CD4-positive, alpha-beta T cell (primary cell): ENCODE measurements at regions not wholly inside any gene's neighbourhood (a gene's known extent, or its start where the extent isn't known, plus 50 kb on each side); places are given as distances from the start of the nearest gene placed in this dataset.

Experiments used
- ATAC-seq: fragments of 200-7000 bp; cut with Tn5 transposase; one replicate; pipeline ENCODE4 v1.10.0; 2022; ENCODE audit warnings: mild to moderate bottlenecking; ENCODE audit not compliant: poor library complexity
- CTCF ChIA-PET: fragments of 350-600 bp; sonication (Branson Sonifier 250); formaldehyde crosslinking; loops from one replicate; lab custom pipeline; 2021; ENCODE audit warnings: antibody characterized with exemption, inconsistent platforms; lab: Charles Lee
- POLR2A ChIA-PET: fragments of 350-600 bp; sonication (Branson Sonifier 250); formaldehyde crosslinking; loops from one replicate; lab custom pipeline; 2021; ENCODE audit warnings: antibody characterized with exemption, inconsistent platforms; lab: Charles Lee
- DNase-seq, 14 experiments: peaks; one replicate each; pipeline ENCODE4 v3.0.0-alpha.2; 2013 to 2020; ENCODE audit warnings: mixed read lengths in 2 of 14
- H3K27ac ChIP-seq, 2 donors: one replicate each; pipeline versions ENCODE4 v1.5.1 to v1.7.0; 2013; ENCODE audit warnings: low read length in 2 of 2, low read depth in 1 of 2, mild to moderate bottlenecking in 1 of 2
- H3K27me3 ChIP-seq, 2 experiments: 1 replicate in 1 of 2; 2 replicates in 1 of 2; pipeline versions ENCODE4 v1.6.1 to v1.7.0; 2013; ENCODE audit warnings: low read length in 2 of 2, control low read depth in 1 of 2, mild to moderate bottlenecking in 1 of 2, moderate library complexity in 1 of 2; ENCODE audit not compliant: insufficient read depth in 2 of 2, control insufficient read depth in 1 of 2
- H3K36me3 ChIP-seq: one replicate; pipeline ENCODE4 v1.6.1; 2013; ENCODE audit warnings: low read length, control low read depth; ENCODE audit not compliant: insufficient read depth
- H3K4me1 ChIP-seq: one replicate; pipeline ENCODE4 v1.6.1; 2013; ENCODE audit warnings: low read length, control low read depth; ENCODE audit not compliant: insufficient read depth
- H3K4me3 ChIP-seq: one replicate; pipeline ENCODE4 v1.5.1; 2013; ENCODE audit warnings: mild to moderate bottlenecking, low read length, moderate library complexity
- H3K9me3 ChIP-seq, 2 experiments: 1 replicate in 1 of 2; 2 replicates in 1 of 2; pipeline versions ENCODE4 v1.6.1 to v1.7.0; 2013; ENCODE audit warnings: low read length in 2 of 2, mild to moderate bottlenecking in 2 of 2, control low read depth in 1 of 2, moderate library complexity in 1 of 2; ENCODE audit not compliant: control insufficient read depth in 1 of 2, insufficient read depth in 1 of 2
- H3K27ac Mint-ChIP-seq: one replicate; pipeline ENCODE4 v1.8.0; 2020; ENCODE audit warnings: mixed read lengths
- H3K27me3 Mint-ChIP-seq: one replicate; pipeline ENCODE4 v1.8.0; 2021; ENCODE audit warnings: mixed read lengths
- H3K36me3 Mint-ChIP-seq: one replicate; pipeline ENCODE4 v1.8.0; 2021; ENCODE audit warnings: low read depth, mixed read lengths
- H3K4me1 Mint-ChIP-seq: one replicate; pipeline ENCODE4 v1.8.0; 2021; ENCODE audit warnings: low read depth, mixed read lengths
- H3K4me3 Mint-ChIP-seq: one replicate; pipeline ENCODE4 v1.8.0; 2020; ENCODE audit warnings: mild to moderate bottlenecking, mixed read lengths
- H3K9me3 Mint-ChIP-seq: one replicate; pipeline ENCODE4 v1.8.0; 2020; ENCODE audit warnings: mixed read lengths
- CTCF ChIP-seq: fragments of 200-600 bp; IDR thresholded peaks from one replicate; pipeline ENCODE4 v1.8.0; 2022; ENCODE audit warnings: antibody characterized with exemption, mild to moderate bottlenecking
- intact Hi-C, 2 experiments: fragments of 100-400 bp; cut with DNase I in 1 of 2; cut with micrococcal nuclease in 1 of 2; formaldehyde crosslinking; loops; one replicate each; pipeline versions ENCODE4 v1.15.1 to v1.9.0; 2023 to 2025; cut with DNase I, micrococcal nuclease

- H3K27me3 Mint-ChIP-seq, result peaks cover 6% of the 10 kb centered on the region
- H3K9me3 Mint-ChIP-seq, result no peaks in the 10 kb centered on the region
- H3K4me3 Mint-ChIP-seq, result no peak overlapping the region
- H3K27ac Mint-ChIP-seq, result no peak overlapping the region
- peaks cover 0 to 9% of the 10 kb centered on the region in 2 experiments for H3K9me3 ChIP-seq
- no peak overlapping the region for H3K27ac ChIP-seq
- H3K36me3 ChIP-seq, result no peaks in the 10 kb centered on the region
- POLR2A ChIA-PET, result no interaction called here
- DNase-seq (no peak), ATAC-seq (no peak)
- peaks cover 4 to 6% of the 10 kb centered on the region in 2 experiments for H3K27me3 ChIP-seq
- intact Hi-C loops, result no loop called here
- CTCF ChIA-PET, result no interaction called here
- H3K4me3 ChIP-seq, result no peak overlapping the region
- no peaks in the 10 kb centered on the region for H3K36me3 Mint-ChIP-seq
- H3K4me1 Mint-ChIP-seq, result no peaks in the 10 kb centered on the region
- TF ChIP-seq CTCF, result no peak
- H3K4me1 ChIP-seq, result no peaks in the 10 kb centered on the region
Observed at GRCh38 chr2:121947674-121948073, 192.2 kb downstream of the TSN start.

- no peak for ATAC-seq
- Mint-ChIP-seq H3K4me1 (no peaks in the 10 kb centered on the region), H3K27ac (no peak overlapping the region), H3K4me3 (no peak overlapping the region), H3K36me3 (no peaks in the 10 kb centered on the region), H3K27me3 (peaks cover 6% of the 10 kb centered on the region), H3K9me3 (no peaks in the 10 kb centered on the region)
- intact Hi-C loops, result no loop called here
- POLR2A ChIA-PET, result interaction anchor here (0.6 kb wide), 1 partner anchor 15 kb away, joined by 3 read pairs; no protein-coding TSS in a partner anchor
- H3K27ac ChIP-seq, result no peak overlapping the region
- no peak overlapping the region for H3K4me3 ChIP-seq
- DNase-seq, result no peak
- no peak for TF ChIP-seq CTCF
- no peaks in the 10 kb centered on the region for H3K4me1 ChIP-seq
- H3K36me3 ChIP-seq, result no peaks in the 10 kb centered on the region
- H3K27me3 ChIP-seq, result peaks cover 5 to 7% of the 10 kb centered on the region in 2 experiments
- H3K9me3 ChIP-seq, result peaks cover 0 to 10% of the 10 kb centered on the region in 2 experiments
- CTCF ChIA-PET, result interaction anchor here (1.6 kb wide), 1 partner anchor 26 kb away, joined by 3 read pairs; no protein-coding TSS in a partner anchor
Observed at GRCh38 chr2:121949271-121949670, 193.8 kb downstream of the TSN start.

- no peaks in the 10 kb centered on the region for H3K36me3 ChIP-seq
- Mint-ChIP-seq H3K27ac (no peak overlapping the region), H3K4me3 (no peak overlapping the region), H3K27me3 (peaks cover 9% of the 10 kb centered on the region), H3K36me3 (no peaks in the 10 kb centered on the region), H3K9me3 (no peaks in the 10 kb centered on the region), H3K4me1 (no peaks in the 10 kb centered on the region)
- ATAC-seq (no peak), DNase-seq (no peak)
- no peak overlapping the region for H3K27ac ChIP-seq
- ChIA-PET CTCF (no interaction called here), POLR2A (no interaction called here)
- TF ChIP-seq CTCF, result no peak
- intact Hi-C loops, result no loop called here
- H3K4me3 ChIP-seq, result no peak overlapping the region
- peaks cover 0 to 13% of the 10 kb centered on the region in 2 experiments for H3K9me3 ChIP-seq
- no peaks in the 10 kb centered on the region for H3K4me1 ChIP-seq
- H3K27me3 ChIP-seq, result peaks cover 2 to 5% of the 10 kb centered on the region in 2 experiments
Observed at GRCh38 chr2:121955426-121955825, 200.0 kb downstream of the TSN start.
